OCI-LY3 (cell line): ENCODE measurements at regions not wholly inside any gene's neighbourhood (a gene's known extent, or its start where the extent isn't known, plus 50 kb on each side); places are given as distances from the start of the nearest gene placed in this dataset.

ENCODE experiments used
- CTCF ChIP-seq: fragments of 200-600, 300-600 bp; sonication (generic); IDR thresholded peaks from 2 replicates; pipeline ENCODE4 v1.5.1; 2014; ENCODE audit warnings: antibody characterized with exemption, low read length, low read depth
- EZH2phosphoT487 ChIP-seq: fragments of 200-600 bp; shearing (Covaris generic); IDR thresholded peaks from 2 replicates; pipeline ENCODE4 v1.6.1; 2018; ENCODE audit warnings: antibody characterized with exemption, mixed run types, low read depth

- TF ChIP-seq CTCF = no peak
- no peak for TF ChIP-seq EZH2phosphoT487
Observed at GRCh38 chr1:200240656-200241055, 169.2 kb downstream of the ZNF281 start.
